ENCODE measurements at regions not wholly inside any gene's neighbourhood (a gene's known extent, or its start where the extent isn't known, plus 50 kb on each side); places are given as distances from the start of the nearest gene placed in this dataset.
"Not testable (repeated sequence)": the region's sequence is repeated elsewhere in the genome, so short reads cannot be mapped to it uniquely, and the experiment has no call there.

DNA sequence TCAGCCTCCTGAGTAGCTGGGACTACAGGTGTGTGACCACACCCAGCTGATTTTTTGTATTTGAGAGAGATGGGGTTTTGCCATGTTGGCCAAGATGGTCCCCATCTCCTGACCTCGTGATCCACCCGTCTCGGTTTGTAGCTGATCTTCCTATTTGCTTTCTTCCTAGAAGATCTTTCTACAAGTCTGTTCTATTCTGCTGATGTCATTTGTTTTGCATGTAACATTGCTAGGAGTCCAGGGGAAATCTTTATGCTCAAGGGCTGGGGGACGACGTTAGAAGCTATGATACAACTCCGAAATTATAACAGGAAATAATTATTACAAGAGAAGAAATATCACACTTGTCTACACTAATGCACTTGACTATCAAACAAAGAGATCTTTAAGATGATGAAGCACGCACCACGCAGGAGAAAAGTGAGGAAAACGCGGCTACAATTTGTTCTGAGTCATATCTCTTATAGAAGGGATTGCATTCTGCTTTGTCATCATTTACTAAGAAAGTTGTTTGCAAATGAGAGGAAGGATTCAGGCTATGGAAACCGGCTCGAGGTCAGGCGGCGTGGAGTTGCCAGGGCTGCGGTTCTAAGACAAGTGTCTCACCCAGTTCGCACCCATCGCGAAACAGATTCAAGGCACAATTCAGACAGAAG, 103.0 kb upstream of the CARD11 start:
- TF ChIP-seq, protein P1, sequence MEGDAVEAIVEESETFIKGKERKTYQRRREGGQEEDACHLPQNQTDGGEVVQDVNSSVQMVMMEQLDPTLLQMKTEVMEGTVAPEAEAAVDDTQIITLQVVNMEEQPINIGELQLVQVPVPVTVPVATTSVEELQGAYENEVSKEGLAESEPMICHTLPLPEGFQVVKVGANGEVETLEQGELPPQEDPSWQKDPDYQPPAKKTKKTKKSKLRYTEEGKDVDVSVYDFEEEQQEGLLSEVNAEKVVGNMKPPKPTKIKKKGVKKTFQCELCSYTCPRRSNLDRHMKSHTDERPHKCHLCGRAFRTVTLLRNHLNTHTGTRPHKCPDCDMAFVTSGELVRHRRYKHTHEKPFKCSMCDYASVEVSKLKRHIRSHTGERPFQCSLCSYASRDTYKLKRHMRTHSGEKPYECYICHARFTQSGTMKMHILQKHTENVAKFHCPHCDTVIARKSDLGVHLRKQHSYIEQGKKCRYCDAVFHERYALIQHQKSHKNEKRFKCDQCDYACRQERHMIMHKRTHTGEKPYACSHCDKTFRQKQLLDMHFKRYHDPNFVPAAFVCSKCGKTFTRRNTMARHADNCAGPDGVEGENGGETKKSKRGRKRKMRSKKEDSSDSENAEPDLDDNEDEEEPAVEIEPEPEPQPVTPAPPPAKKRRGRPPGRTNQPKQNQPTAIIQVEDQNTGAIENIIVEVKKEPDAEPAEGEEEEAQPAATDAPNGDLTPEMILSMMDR (IDR thresholded peaks at IDR 0.05; ENCODE audit: low read length, missing control alignments) = no peak
- no peak overlapping the region for H3K4me3 ChIP-seq (replicated peaks; ENCODE audit: low read depth, low read length)
- peak; percentile 55 for DNase-seq (ENCODE audit: low read depth)

DNA sequence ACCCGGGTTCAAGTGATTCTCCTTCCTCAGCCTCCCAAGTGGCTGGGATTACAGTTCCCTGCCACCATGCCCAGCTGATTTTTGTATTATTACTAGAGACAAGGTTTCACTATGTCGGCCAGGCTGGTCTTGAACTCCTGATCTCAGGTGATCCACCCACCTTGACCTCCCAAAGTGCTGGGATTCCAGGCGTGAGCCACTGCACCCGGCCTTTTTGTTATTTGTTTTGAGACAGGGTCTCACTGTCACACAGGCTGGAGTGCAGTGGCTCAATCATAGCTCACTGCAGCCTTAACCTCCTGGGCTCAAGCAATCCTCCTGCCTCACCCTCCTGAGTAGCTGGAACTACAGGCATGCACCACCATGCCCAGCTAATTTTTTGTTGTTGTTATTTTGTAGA, 104.8 kb upstream of the CARD11 start:
- not testable (repeated sequence) for DNase-seq (ENCODE audit: low read depth); H3K4me3 ChIP-seq (replicated peaks; ENCODE audit: low read depth, low read length)

DNA sequence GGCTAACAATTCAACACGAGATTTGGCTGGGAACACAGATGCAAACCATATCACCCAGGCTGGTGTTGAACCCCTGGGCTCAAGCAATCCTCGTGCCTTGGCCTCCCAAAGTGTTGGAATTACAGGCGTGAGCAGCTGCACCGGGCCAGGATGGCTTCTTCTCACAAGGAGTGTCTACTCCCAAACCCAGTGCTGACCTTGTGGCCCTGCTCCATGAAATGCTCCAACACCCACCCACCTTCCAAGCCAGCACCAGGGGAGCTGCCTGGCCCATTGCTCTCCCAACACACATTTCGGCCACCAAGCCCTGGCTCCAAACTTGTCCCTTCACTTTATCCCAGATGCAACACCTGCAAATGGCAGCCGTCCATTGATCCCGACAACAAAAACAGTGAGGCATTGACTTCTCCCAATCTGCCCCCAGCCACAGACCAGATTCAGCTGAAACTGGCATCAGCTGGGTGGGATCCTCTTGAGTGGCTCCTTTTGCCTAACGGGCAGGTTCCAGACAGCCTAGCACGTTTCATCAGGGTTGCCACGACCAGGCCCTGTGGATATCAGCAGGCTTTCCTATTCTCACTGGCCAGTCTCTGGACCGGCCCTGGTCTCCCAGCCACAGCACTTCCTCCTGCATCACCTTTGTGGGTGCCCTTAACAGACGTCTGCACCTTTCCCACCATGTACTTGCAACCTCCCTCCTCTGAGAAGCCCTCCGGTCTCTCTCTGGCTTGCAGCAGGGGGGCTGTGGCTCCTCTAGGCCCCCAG, 105.7 kb upstream of the CARD11 start:
- no peak overlapping the region for H3K4me3 ChIP-seq (replicated peaks; ENCODE audit: low read depth, low read length)
- DNase-seq (ENCODE audit: low read depth) = no peak
- TF ChIP-seq, protein P1 (IDR thresholded peaks at IDR 0.05; ENCODE audit: low read length, missing control alignments) = no peak

DNA sequence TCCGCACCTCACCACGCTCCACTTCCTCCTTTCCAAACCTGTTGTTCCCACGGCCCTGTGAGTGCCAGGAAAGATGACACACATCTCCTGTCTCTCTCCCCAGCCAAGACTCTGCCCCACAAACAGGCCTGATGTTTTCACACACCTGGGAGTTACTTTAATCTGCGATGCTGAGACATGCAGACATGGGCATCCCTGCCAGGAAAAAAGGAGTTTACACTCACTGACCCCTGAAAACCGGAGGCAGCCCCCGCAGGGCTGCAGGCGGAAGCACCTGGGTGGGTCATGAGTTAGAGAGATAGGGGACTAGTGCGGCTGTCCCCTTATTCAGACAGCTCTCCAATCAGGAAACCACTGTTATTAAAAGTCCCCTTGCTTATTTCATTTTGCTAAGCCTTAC, 106.4 kb upstream of the CARD11 start:
- no peak overlapping the region for H3K4me3 ChIP-seq (replicated peaks; ENCODE audit: low read depth, low read length)
- no peak for DNase-seq (ENCODE audit: low read depth)
- TF ChIP-seq, protein P1 (IDR thresholded peaks at IDR 0.05; ENCODE audit: low read length, missing control alignments) = no peak

DNA sequence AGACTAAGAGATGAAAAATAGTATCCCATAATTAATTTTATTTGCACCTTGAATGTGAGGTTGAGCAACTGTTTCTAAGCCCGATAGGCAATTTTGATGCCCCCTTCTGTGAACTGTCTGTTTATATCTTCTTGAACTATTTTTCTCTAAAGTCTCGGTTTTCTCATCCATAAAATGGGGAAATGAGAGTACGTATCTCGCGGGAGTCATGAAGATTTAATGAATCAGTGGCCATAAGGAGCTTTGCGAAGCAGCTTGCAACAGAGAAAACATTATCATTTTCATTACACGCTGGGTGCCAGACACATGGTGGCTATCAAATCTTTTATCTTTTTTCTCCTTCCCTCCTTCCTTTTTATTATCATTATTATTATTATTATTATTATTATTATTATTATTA, 108.1 kb upstream of the CARD11 start:
- DNase-seq (ENCODE audit: low read depth) = no peak
- H3K4me3 ChIP-seq (replicated peaks; ENCODE audit: low read depth, low read length) = no peak overlapping the region
- TF ChIP-seq, protein P1 (IDR thresholded peaks at IDR 0.05; ENCODE audit: low read length, missing control alignments) = no peak

DNA sequence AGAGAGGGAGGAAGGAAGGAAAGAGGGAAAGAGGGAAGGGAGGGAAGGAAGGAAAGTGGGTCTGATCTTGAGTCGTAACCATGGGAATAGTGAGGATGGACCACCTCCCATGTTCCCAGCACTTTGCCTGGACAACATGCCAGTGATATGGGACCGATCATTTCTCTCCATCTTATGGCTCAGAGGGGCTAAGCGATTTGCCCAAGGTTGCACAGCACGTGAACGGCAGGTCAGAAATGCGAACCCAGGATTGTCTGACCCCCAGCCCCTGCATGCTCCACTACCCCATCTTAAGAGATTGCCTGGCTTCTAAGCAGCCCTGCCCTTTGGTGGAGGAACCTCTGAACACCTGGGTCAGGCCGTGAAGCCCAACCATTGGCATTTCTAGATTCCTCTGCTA, 109.0 kb upstream of the CARD11 start:
- H3K4me3 ChIP-seq (replicated peaks; ENCODE audit: low read depth, low read length) = no peak overlapping the region
- TF ChIP-seq, protein P1 (IDR thresholded peaks at IDR 0.05; ENCODE audit: low read length, missing control alignments) = no peak
- DNase-seq (ENCODE audit: low read depth) = no peak

DNA sequence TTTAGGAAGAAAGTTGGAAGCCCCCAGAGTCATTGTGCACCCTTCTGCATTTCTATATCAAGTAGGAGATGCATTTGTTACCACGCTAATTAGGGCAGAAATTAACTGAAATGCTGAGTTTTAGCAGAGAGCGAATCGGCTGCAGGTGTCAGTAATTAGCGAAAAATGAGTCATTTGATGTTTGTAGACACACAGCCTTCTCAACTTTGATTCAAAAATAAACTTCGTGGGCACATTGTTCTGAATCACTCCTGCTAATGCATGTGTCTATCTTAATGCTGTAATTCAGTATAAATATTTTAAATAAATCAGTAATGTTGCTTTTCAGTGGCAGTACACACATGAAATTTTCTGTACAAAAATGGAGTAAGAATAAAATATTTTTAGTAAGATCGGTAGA, 109.5 kb upstream of the CARD11 start:
- DNase-seq (ENCODE audit: low read depth) = no peak
- TF ChIP-seq, protein P1 (IDR thresholded peaks at IDR 0.05; ENCODE audit: low read length, missing control alignments) = no peak
- H3K4me3 ChIP-seq (replicated peaks; ENCODE audit: low read depth, low read length) = no peak overlapping the region
